ENCODE measurements at regions not wholly inside any gene's neighbourhood (a gene's known extent, or its start where the extent isn't known, plus 50 kb on each side); places are given as distances from the start of the nearest gene placed in this dataset.

DNA sequence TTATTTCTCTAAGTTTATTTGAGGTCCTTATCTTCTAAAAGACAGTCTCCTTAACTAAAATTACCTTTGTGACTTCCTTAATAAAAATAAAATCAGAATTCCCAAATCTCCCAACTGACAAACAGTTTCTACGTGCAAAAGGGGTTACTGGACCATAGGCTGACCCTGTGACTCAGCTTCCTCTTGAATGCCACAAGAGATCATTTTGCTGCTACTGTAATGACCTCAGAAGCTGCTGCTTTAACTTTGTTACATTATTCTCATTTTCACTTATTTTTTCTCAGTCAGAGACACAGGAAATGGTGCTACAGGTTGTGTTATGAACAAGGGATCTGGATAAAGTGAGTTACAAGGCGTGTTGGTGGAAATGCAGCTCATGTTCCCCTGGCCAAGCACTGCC is 132.2 kb upstream of the TMTC2 start:
- TF ChIP-seq POLR2AphosphoS5 (IDR thresholded peaks at IDR 0.05): no peak
- TF ChIP-seq, protein P1, sequence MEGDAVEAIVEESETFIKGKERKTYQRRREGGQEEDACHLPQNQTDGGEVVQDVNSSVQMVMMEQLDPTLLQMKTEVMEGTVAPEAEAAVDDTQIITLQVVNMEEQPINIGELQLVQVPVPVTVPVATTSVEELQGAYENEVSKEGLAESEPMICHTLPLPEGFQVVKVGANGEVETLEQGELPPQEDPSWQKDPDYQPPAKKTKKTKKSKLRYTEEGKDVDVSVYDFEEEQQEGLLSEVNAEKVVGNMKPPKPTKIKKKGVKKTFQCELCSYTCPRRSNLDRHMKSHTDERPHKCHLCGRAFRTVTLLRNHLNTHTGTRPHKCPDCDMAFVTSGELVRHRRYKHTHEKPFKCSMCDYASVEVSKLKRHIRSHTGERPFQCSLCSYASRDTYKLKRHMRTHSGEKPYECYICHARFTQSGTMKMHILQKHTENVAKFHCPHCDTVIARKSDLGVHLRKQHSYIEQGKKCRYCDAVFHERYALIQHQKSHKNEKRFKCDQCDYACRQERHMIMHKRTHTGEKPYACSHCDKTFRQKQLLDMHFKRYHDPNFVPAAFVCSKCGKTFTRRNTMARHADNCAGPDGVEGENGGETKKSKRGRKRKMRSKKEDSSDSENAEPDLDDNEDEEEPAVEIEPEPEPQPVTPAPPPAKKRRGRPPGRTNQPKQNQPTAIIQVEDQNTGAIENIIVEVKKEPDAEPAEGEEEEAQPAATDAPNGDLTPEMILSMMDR (IDR thresholded peaks at IDR 0.05; ENCODE audit: poor library complexity, severe bottlenecking): no peak
- no peak for TF ChIP-seq RAD21 (conservative IDR thresholded peaks at IDR 0.05)
- TF ChIP-seq EZH2 (IDR thresholded peaks at IDR 0.05; ENCODE audit: borderline replicate concordance, insufficient read depth, low read length, poor library complexity, severe bottlenecking): no peak
- TF ChIP-seq, protein P2, sequence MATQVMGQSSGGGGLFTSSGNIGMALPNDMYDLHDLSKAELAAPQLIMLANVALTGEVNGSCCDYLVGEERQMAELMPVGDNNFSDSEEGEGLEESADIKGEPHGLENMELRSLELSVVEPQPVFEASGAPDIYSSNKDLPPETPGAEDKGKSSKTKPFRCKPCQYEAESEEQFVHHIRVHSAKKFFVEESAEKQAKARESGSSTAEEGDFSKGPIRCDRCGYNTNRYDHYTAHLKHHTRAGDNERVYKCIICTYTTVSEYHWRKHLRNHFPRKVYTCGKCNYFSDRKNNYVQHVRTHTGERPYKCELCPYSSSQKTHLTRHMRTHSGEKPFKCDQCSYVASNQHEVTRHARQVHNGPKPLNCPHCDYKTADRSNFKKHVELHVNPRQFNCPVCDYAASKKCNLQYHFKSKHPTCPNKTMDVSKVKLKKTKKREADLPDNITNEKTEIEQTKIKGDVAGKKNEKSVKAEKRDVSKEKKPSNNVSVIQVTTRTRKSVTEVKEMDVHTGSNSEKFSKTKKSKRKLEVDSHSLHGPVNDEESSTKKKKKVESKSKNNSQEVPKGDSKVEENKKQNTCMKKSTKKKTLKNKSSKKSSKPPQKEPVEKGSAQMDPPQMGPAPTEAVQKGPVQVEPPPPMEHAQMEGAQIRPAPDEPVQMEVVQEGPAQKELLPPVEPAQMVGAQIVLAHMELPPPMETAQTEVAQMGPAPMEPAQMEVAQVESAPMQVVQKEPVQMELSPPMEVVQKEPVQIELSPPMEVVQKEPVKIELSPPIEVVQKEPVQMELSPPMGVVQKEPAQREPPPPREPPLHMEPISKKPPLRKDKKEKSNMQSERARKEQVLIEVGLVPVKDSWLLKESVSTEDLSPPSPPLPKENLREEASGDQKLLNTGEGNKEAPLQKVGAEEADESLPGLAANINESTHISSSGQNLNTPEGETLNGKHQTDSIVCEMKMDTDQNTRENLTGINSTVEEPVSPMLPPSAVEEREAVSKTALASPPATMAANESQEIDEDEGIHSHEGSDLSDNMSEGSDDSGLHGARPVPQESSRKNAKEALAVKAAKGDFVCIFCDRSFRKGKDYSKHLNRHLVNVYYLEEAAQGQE (IDR thresholded peaks at IDR 0.05; ENCODE audit: borderline replicate concordance): no peak
- TF ChIP-seq EP300 (conservative IDR thresholded peaks at IDR 0.05; ENCODE audit: poor library complexity, severe bottlenecking): no peak
- no peak for TF ChIP-seq MXI1 (conservative IDR thresholded peaks at IDR 0.05; ENCODE audit: poor library complexity, severe bottlenecking)
- TF ChIP-seq TAF1 (IDR thresholded peaks at IDR 0.05; ENCODE audit: low read depth): no peak
- no peak for TF ChIP-seq SMC3 (conservative IDR thresholded peaks at IDR 0.05; ENCODE audit: poor library complexity)

Data from neural cell (in vitro differentiated cells).